Kidney (tissue), 10 donors: ENCODE measurements at regions not wholly inside any gene's neighbourhood (a gene's known extent, or its start where the extent isn't known, plus 50 kb on each side); places are given as distances from the start of the nearest gene placed in this dataset.
"Not testable (repeated sequence)": the region's sequence is repeated elsewhere in the genome, so short reads cannot be mapped to it uniquely, and the experiment has no call there.

Source experiments
- DNase-seq, 5 donors: peaks; one replicate each; pipeline ENCODE4 v3.0.0-alpha.2; 2013 to 2020
- FAIRE-seq: peaks from 2 replicates; lab custom pipeline; 2012; peaks lifted over from hg19 to GRCh38; lab: Jason Lieb, UNC
- H3K27ac ChIP-seq, 2 donors: one replicate each; pipeline ENCODE4 v1.7.0; 2013; ENCODE audit warnings: low read depth in 2 of 2, low read length in 2 of 2, inconsistent platforms in 1 of 2
- H3K27me3 ChIP-seq: one replicate; pipeline ENCODE4 v1.7.1; 2013; ENCODE audit warnings: low read length, inconsistent platforms; ENCODE audit not compliant: control insufficient read depth, insufficient read depth
- H3K36me3 ChIP-seq, 3 donors: one replicate each; pipeline versions ENCODE4 v1.7.0 to v1.7.1; 2013; ENCODE audit warnings: low read length in 3 of 3, control low read depth in 1 of 3, inconsistent platforms in 1 of 3; ENCODE audit not compliant: insufficient read depth in 3 of 3, control insufficient read depth in 2 of 3
- H3K4me1 ChIP-seq, 3 donors: one replicate each; pipeline versions ENCODE4 v1.7.0 to v1.7.1; 2013; ENCODE audit warnings: low read length in 3 of 3, inconsistent platforms in 1 of 3, low read depth in 1 of 3; ENCODE audit not compliant: control insufficient read depth in 2 of 3, insufficient read depth in 2 of 3
- H3K4me3 ChIP-seq, 3 donors: one replicate each; pipeline versions ENCODE4 v1.7.0 to v1.8.1; 2013; ENCODE audit warnings: low read length in 3 of 3, control low read depth in 1 of 3, inconsistent platforms in 1 of 3
- H3K9ac ChIP-seq, 3 donors: one replicate each; pipeline versions ENCODE4 v1.7.0 to v1.7.1; 2013; ENCODE audit warnings: low read length in 3 of 3, control low read depth in 1 of 3, inconsistent platforms in 1 of 3
- H3K9me3 ChIP-seq, 3 donors: one replicate each; pipeline versions ENCODE4 v1.7.0 to v1.7.1; 2013; ENCODE audit warnings: low read length in 3 of 3, control low read depth in 1 of 3, inconsistent platforms in 1 of 3; ENCODE audit not compliant: control insufficient read depth in 2 of 3, insufficient read depth in 1 of 3
- intact Hi-C: fragments of 100-400 bp; cut with DNase I; formaldehyde crosslinking; loops from one replicate; pipeline ENCODE4 v1.11.1; 2022
- donor health status: control.
- donor health status: control.
- donor health status: DM: yes; HTN: yes; CAD: no.
- donor health status: Normal renal cell carcinoma (clear cell type).

DNA sequence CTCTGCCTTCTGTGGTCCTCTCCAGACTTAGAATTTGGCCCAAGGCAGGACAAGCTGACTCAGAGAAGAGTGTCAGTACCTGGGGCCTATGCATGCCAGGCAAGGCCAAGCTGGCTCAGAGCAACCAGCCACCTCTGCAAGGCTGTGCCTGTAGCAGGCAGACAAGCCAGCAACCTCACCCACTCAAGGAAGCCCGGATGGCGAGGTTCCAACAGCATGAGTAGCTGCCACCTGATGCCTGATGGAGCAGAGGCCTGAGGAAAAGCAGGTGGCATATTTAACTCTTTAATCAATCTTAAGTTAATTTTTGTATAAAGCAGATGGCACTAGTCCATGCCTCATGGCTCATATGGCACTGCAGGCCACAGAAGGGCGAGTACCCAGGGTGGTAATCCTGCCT, 3595.8 kb upstream of the OR11H1 start:
- intact Hi-C loops, H3K27ac ChIP-seq, H3K27me3 ChIP-seq, H3K9ac ChIP-seq, H3K9me3 ChIP-seq, FAIRE-seq, H3K36me3 ChIP-seq, H3K4me1 ChIP-seq, H3K4me3 ChIP-seq: not testable (repeated sequence)
- DNase-seq, result peak in 1 of 5 donors; percentile 54

GRCh38 chr22:11967915-11968616, 3559.9 kb upstream of the OR11H1 start:
- H3K4me1 ChIP-seq, H3K9me3 ChIP-seq, H3K4me3 ChIP-seq, DNase-seq, intact Hi-C loops, H3K27me3 ChIP-seq, H3K27ac ChIP-seq, H3K9ac ChIP-seq, H3K36me3 ChIP-seq, FAIRE-seq: not testable (repeated sequence)

GRCh38 chr22:11973856-11974255, 3554.1 kb upstream of the OR11H1 start:
- H3K9me3 ChIP-seq, intact Hi-C loops, H3K9ac ChIP-seq, H3K27ac ChIP-seq, H3K27me3 ChIP-seq, DNase-seq, H3K4me3 ChIP-seq, H3K4me1 ChIP-seq, H3K36me3 ChIP-seq, FAIRE-seq: not testable (repeated sequence)
